Hypothalamus (tissue), 51 donors: ENCODE measurements at regions not wholly inside any gene's neighbourhood (a gene's known extent, or its start where the extent isn't known, plus 50 kb on each side); places are given as distances from the start of the nearest gene placed in this dataset.
"Not testable (repeated sequence)": the region's sequence is repeated elsewhere in the genome, so short reads cannot be mapped to it uniquely, and the experiment has no call there.

ENCODE experiments used
- DNase-seq, 51 donors: peaks; one replicate each; lab custom pipeline; 2025; lab: John Stamatoyannopoulos, UW

DNA sequence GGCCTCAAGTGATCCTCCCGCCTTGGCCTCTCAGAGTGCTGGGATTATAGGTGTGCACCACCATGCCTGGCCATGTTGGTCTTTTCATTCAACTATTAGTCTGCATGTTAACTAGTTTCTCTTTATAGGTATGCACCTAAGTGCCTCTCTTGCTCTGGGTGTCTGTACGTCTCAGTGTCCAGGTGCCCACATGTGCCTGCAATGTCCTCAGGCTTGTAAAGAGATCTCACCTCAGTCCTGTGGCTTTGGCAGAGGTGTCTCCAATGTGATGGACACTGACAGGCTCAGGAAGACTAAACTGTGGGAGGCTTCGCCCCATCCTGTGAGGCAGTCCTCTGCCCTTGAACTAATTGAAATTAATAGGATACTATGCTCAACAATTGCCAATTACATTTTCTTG is 526.3 kb downstream of the PTPRU start:
- no peak for DNase-seq

DNA sequence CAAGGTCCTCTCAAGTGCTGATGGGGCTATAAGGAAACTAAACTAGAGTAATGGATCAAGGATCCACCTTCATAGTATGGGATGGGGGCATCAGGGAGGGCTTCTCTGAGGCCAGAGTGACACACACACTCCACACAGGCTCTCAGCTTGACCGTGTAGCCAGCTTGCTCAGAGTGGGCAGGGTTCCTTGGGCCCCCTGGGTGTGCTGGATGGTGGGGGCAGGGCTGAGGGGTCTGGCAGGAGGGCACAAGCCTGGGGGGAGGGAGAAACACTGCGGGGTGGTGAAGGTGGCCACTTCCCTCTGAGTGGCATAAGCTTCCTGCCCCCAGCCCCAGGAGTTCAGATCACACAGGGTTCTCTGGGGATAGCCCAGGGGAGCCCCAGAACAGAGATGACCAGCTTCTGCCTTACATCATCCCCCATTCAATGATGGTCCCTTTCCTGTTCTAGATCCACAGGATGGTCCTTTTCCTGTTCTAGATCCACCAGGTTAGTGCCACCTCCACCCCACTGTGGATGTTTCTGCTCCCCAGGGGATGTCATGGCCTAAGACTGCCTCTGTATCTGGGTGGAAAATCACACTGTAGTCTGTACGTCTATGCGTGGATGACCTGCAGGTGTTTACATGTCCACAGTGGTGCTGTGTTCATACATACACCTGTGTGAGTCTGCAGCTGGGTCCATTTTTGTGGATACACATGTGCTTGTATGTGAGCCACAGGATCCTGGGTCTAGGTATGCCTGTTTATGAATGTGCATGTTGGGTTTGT is 525.0 kb downstream of the PTPRU start:
- no peak for DNase-seq

DNA sequence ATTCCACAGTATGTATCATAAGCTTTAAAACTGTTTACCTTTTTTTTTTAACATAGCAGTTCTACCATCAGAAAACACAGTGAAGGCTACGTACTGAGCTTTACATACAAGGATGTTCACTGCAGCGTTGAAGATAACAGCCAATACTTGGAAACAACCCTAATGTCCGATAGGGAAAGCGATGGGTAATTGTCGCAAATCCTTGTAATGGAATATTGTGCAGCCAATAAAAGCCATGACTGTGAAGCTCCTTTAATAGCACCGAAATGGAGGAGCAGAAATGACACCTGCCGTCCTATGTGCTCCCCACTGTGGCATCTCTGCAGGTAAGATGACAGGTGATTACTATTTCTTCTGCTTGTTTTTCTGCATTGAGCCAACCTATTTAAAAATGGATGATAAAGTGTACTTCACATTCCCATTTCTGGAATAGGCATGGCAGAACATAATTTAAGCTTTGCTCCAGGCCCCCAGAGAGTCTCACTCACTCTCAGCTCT is 523.8 kb downstream of the PTPRU start:
- no peak for DNase-seq

DNA sequence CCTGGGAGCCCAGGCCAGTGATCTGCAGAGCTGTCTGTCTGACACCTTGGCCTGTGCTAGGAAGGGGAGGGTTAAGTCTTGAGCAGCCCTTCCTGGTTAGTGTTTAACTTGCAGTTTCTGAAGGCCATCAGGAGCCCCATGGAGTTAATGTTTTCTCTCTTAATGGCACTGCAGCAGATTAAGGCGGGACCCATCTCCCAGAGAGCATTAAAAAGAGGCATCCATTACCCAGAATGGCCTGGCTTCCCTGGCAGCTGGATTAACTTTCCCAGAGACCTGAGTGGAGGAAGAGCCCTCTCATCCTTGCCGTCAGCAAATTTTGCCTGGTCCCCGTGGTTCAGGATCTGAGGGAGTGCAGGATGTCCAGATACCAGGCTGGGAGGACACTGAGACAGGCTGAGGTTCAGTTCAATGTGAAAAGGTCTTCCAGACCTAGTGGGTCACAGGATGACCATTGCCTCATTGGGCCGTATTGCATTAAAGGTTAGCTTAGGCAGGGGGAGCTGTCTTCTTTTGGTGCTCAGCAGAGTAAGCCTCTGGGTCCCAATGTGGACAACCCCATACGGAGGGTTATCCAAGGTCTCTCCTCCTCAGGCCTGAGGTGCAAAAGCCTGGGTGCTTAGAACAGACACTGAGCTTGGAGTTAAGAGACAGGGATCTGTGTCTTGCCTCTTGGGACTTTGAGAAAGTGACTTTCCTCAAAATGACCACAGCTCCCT is 522.6 kb downstream of the PTPRU start:
- no peak for DNase-seq

DNA sequence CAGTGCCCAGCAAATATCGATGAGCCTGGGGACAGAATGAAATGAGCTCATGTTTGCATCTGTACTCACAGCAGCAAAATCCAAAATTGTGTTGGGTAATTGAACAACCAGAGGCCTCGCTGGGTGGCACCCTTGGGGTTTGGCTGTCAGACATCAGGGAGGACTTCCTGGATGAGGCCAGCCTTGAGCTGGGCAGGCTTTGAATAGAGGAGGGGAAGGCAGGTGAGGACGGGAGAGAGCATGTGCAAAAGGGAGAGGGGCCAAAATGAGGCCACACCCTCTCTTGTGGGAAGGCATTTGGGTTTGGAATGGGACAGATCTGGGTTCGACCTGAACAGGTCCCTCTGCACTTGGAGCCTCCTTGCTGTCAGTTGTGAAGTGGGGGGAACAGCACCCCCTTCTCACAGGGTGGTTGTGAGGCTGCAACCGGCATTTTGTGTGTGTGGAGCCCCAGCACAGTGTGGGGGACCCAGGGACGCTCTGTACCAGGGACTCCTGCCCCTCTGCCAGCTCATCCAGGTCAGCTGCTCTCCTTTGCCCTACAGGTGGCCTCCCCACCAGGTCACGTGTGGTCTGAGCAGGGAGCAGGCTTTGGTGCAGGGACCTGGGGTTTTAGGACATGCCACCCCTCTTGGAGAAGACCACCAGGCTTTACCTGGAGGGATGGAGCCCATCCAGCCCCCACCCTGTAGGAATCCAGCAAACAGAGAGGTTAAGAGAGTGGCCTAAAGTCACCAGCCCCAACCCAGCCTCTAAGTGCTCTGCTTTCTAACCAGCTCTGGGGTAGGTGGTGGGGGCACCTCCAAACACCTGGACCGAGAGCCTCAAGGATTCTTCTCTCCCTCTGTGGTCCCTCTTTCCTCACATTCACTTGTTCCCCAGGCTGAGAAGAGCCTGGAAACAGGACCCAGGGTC is 521.8 kb downstream of the PTPRU start:
- DNase-seq = no peak

- DNase-seq = no peak
Observed at GRCh38 chr1:29756901-29757725, 520.8 kb downstream of the PTPRU start.

- no peak for DNase-seq
Observed at GRCh38 chr1:29756498-29756897, 520.2 kb downstream of the PTPRU start.

DNA sequence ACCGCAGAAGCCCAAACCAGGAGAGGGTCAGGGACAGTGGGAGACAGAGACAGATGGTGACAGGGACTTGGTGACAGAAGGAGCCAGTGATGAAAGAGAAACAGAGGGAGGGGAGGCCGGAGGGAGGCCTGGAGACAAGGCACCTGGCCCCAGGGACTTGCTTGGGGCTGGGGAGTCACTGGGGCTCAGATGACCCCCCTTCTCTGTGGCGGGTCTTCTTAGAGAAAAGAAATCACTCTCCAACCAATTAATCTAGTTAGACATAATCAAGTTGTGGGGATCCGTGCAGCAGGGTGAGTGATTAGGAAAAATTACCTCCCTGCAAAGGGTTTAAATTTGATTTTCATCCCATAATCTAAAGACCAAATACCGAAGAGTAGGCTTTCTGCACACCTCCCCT is 519.8 kb downstream of the PTPRU start:
- no peak for DNase-seq

DNA sequence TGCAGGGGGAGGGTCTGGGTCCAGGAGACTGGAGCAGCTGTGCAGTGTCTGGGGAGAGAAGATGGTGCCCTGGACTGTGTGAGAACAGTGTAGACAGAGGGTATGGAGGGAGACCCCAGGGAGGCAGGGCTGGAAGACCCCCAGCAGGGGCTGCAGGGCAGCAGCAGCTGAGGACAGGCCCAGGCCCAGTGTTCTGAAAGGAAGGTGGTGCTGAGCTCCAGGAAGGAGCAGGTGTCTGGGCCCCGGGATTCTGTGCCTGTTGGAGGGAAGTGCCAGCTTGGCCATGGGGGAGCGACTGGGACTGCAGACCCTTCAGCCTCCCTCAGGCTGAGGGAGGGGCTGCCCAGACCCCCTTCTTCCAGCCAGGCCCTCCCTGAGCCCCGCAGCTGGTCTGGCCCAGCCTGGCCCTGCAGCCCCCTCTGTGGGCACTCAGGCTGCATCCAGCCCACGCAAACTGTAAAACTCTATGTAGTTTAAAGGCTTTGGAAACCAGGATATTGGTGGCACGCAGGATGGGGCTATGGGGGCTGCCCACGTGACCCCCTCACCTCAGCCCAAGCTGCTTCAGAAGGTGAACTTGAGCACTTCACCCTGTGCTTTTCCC is 519.2 kb downstream of the PTPRU start:
- not testable (repeated sequence) for DNase-seq

GRCh38 chr1:29754573-29755375 is 518.5 kb downstream of the PTPRU start:
- DNase-seq = no peak

DNA sequence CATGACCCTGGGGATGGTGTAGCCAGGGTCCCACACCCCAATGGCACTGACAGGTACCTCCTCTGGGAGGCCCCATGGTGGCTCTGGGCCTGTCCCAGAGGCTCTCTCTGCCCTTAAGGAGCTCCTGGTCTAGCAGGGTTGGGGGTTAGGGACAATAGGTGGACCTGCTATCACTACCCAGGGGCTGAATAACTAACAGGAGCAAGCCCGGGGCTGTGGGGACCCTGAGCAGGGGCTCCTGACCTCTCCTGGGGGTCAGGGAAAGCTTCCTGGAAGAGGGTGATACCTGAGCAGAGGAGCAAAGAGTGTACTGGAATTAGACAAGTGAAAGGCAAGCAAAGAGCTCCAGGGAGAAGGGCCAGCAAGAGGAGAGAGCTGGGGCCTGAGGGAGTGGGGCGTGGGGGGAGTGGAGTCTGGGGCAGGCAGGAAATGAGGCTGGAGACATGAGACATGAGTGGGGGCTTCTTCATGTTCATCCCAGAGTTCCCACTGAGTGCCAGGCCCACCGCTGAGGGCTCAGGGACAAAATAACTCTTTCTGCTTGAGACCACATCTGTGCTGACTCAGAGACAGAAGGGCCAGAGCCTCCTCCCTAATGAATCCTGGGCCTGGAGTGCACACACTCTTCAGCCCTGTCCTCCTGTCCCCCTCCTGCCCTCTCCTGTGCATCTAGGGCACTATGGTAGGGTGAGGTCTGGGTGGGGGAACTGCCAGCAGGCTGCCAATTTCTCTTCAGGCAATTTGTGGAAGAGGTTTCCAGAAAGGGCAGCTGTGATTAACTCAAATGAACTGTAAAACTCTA is 517.6 kb downstream of the PTPRU start:
- DNase-seq = no peak

GRCh38 chr1:29753244-29753643 is 516.9 kb downstream of the PTPRU start:
- DNase-seq = no peak

DNA sequence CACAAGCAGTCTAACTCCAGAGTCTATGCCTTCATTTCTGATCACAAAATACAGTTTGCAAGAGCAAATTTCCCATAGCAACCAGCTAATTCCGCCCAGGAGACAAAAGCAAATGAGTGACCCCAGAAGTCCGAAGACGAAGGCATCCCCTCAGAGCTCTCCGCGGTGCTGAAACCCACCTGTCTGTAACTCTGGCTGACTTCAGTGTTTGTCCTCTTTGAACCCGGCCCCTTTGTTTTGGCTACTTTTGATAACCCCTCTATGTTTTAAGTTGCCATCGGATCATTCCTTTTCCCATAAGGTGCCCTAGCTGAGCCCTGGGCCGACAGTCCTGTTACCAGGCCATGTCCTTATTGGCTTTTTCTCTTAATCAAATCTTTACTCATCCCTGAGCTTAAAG is 515.8 kb downstream of the PTPRU start:
- DNase-seq = no peak

- DNase-seq = peak in 3 of 51 donors; percentile 3 to 17 (median 13)
Observed at GRCh38 chr1:29749024-29749945, 513.0 kb downstream of the PTPRU start.

DNA sequence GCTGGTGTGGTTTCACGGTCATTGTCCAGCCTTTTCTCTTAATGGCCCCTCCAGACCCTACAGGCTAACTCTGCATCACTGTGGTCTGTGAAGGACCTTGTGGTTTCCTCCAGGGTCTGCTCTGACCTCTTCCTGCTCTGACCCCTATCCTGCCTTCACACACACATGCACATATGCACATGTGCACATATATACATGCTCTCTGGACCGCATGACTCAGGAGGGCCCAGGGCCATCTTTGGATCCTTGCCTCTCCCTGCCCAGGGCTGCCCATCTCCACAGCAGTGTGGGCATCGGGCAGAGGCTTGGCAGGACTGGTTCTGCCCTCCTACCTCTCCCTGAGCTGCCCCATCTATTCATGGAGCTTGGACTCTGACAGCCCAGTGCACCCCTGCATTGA is 510.9 kb downstream of the PTPRU start:
- DNase-seq = no peak

DNA sequence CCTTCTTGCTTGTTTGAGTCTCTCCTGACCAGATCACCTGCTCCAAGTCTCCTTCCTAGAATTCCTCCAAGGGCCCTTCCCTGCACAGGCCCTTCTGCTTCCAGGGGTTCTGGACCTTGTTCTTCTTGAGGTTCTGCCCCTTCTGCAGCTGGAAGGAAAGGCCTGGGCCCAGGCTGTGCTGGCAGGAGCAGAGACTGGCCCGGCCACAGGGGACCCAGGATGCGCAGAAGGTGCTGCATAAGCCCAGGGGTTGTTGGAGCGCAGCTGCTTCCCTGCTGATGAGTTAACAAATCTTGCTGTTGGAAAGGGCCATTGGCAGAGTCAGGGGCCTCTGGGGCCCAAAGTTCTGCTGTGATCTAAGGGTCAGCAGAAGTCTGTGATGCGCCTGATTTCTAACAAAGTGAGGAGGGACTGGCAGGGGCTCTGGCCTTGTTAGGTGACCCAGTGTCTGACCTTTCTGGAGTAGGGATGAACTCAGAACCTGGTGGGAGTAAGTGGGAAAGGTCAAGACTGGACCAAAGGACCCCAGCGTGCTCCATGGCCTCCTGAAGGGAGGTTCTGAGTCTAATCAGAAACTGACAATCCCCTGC is 509.8 kb downstream of the PTPRU start:
- no peak for DNase-seq
